ENCODE measurements at regions not wholly inside any gene's neighbourhood (a gene's known extent, or its start where the extent isn't known, plus 50 kb on each side); places are given as distances from the start of the nearest gene placed in this dataset.

GRCh38 chr7:155153676-155154075 lies 83.6 kb downstream of the HTR5A start:
- TF ChIP-seq SPI1 (IDR thresholded peaks at IDR 0.05; ENCODE audit: borderline replicate concordance, low read depth), result no peak
- no peak for TF ChIP-seq POLR2AphosphoS5 (IDR thresholded peaks at IDR 0.05; ENCODE audit: low read depth)
- TF ChIP-seq GABPA (IDR thresholded peaks at IDR 0.05; ENCODE audit: low read depth), result no peak
- no peak for TF ChIP-seq CTCF (IDR thresholded peaks at IDR 0.05; ENCODE audit: insufficient read depth, low read length)
- TF ChIP-seq, protein P1, sequence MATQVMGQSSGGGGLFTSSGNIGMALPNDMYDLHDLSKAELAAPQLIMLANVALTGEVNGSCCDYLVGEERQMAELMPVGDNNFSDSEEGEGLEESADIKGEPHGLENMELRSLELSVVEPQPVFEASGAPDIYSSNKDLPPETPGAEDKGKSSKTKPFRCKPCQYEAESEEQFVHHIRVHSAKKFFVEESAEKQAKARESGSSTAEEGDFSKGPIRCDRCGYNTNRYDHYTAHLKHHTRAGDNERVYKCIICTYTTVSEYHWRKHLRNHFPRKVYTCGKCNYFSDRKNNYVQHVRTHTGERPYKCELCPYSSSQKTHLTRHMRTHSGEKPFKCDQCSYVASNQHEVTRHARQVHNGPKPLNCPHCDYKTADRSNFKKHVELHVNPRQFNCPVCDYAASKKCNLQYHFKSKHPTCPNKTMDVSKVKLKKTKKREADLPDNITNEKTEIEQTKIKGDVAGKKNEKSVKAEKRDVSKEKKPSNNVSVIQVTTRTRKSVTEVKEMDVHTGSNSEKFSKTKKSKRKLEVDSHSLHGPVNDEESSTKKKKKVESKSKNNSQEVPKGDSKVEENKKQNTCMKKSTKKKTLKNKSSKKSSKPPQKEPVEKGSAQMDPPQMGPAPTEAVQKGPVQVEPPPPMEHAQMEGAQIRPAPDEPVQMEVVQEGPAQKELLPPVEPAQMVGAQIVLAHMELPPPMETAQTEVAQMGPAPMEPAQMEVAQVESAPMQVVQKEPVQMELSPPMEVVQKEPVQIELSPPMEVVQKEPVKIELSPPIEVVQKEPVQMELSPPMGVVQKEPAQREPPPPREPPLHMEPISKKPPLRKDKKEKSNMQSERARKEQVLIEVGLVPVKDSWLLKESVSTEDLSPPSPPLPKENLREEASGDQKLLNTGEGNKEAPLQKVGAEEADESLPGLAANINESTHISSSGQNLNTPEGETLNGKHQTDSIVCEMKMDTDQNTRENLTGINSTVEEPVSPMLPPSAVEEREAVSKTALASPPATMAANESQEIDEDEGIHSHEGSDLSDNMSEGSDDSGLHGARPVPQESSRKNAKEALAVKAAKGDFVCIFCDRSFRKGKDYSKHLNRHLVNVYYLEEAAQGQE (IDR thresholded peaks at IDR 0.05; ENCODE audit: insufficient replicate concordance, low read depth), result no peak
- H3K27me3 ChIP-seq (ENCODE audit: insufficient read depth, poor library complexity, severe bottlenecking), result no peaks in the 10 kb centered on the region
- H3K27ac ChIP-seq (replicated peaks), result no peak overlapping the region
- H3K4me3 ChIP-seq (replicated peaks; ENCODE audit: insufficient read depth, low read length), result no peak overlapping the region
- no peak for DNase-seq (ENCODE audit: low read depth in 1 of 2, low spot score in 1 of 2)

DNA sequence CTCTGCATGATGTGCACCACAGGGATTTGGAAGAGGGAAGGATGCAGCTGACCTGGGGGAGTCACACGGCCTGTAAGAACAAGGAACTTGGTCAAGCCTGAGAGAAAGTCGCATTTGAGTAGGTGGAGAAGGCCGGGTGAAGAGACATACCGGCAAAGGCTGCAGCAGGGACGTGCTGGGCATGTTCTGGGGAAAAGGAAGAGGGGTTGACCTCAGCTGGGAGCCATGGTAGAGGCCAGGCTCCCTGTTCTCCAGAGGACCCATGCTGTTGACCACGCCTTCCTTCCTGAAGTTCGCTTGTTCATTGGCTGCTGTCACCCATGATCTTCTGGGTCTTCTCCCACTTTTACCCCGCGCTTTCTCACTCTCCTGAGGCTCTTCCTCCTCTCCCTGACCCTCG lies 84.5 kb downstream of the HTR5A start:
- TF ChIP-seq, protein P1 (IDR thresholded peaks at IDR 0.05; ENCODE audit: insufficient replicate concordance, low read depth), result no peak
- TF ChIP-seq CTCF (IDR thresholded peaks at IDR 0.05; ENCODE audit: insufficient read depth, low read length), result no peak
- TF ChIP-seq SPI1 (IDR thresholded peaks at IDR 0.05; ENCODE audit: borderline replicate concordance, low read depth), result no peak
- TF ChIP-seq POLR2AphosphoS5 (IDR thresholded peaks at IDR 0.05; ENCODE audit: low read depth), result no peak
- no peak for TF ChIP-seq GABPA (IDR thresholded peaks at IDR 0.05; ENCODE audit: low read depth)
- H3K27me3 ChIP-seq (ENCODE audit: insufficient read depth, poor library complexity, severe bottlenecking), result no peaks in the 10 kb centered on the region
- no peak for DNase-seq (ENCODE audit: low read depth in 1 of 2, low spot score in 1 of 2)
- no peak overlapping the region for H3K27ac ChIP-seq (replicated peaks)
- no peak overlapping the region for H3K4me3 ChIP-seq (replicated peaks; ENCODE audit: insufficient read depth, low read length)

DNA sequence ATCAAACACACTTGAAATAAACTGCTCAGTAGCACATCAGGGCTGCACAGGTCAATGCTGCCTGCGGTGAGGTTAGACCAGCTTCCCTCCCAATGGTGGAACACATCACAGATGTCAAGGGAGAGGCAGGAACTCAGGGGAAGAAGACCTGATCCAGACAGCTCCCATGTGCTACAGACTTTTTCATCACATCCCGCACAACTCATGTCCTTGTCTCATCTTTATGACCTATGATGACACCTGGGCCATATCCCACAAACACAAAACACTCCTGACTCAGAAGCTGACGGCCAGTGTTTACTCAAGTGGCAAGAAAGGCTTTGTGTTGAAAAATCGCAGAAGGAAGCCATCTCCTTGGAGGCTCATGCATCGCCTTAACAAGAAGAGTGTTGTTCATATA lies 91.6 kb downstream of the HTR5A start:
- DNase-seq (ENCODE audit: low read depth in 1 of 2, low spot score in 1 of 2), result no peak
- no peak overlapping the region for H3K4me3 ChIP-seq (replicated peaks; ENCODE audit: insufficient read depth, low read length)
- TF ChIP-seq GABPA (IDR thresholded peaks at IDR 0.05; ENCODE audit: low read depth) (no peak), SPI1 (IDR thresholded peaks at IDR 0.05; ENCODE audit: borderline replicate concordance, low read depth) (no peak), CTCF (IDR thresholded peaks at IDR 0.05; ENCODE audit: insufficient read depth, low read length) (no peak), POLR2AphosphoS5 (IDR thresholded peaks at IDR 0.05; ENCODE audit: low read depth) (no peak)
- TF ChIP-seq, protein P1 (IDR thresholded peaks at IDR 0.05; ENCODE audit: insufficient replicate concordance, low read depth), result no peak
- no peak overlapping the region for H3K27ac ChIP-seq (replicated peaks)
- no peaks in the 10 kb centered on the region for H3K27me3 ChIP-seq (ENCODE audit: insufficient read depth, poor library complexity, severe bottlenecking)

All from HL-60 (cell line).